Astrocyte of the spinal cord (primary cell): ENCODE measurements at regions not wholly inside any gene's neighbourhood (a gene's known extent, or its start where the extent isn't known, plus 50 kb on each side); places are given as distances from the start of the nearest gene placed in this dataset.

Source experiments
- DNase-seq: peaks from one replicate; pipeline ENCODE4 v3.0.0; 2011; ENCODE audit warnings: low read depth, low spot score
- H3K4me3 ChIP-seq: 2 replicates; pipeline ENCODE4 v1.5.1; 2011; ENCODE audit warnings: low read depth, mild to moderate bottlenecking, low read length, moderate library complexity
- CTCF ChIP-seq: IDR thresholded peaks from 2 replicates; pipeline ENCODE4 v1.5.1; 2012; ENCODE audit warnings: low read depth, mild to moderate bottlenecking, low read length, inconsistent platforms
- in situ Hi-C: cut with HindIII; loops from 2 replicates; pipeline ENCODE4 v1.10.0; 2017; ENCODE audit warnings: low sequenced_read_pairs

DNA sequence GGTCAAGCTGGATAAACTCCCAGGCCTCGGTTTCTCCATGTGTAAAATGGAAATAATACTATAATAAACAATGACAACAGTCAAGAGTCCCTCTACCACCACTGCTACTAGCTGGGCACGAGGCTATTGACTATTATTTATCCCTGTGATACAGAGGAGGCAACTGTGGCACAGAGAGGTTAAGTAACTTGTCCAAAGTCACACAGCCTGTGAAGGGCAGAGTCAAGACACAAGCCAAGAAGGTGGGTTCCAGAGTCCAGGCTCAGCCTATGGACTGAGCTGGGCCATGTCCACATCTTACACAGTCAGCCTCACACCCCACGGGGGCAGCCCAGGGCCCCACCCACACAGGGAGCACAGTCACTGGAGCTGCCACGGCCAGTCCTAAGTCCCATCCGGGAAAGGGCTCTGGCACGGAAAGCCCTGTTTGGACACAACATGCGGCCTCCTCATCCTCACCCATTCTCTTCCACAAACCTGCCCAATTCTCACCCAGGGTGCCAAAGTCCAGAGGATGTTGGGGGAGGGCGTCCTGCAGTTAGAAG is 384.0 kb downstream of the SHANK2 start:
- no peak for TF ChIP-seq CTCF
- in situ Hi-C loops: no loop called here
- DNase-seq: no peak
- H3K4me3 ChIP-seq: no peak overlapping the region

DNA sequence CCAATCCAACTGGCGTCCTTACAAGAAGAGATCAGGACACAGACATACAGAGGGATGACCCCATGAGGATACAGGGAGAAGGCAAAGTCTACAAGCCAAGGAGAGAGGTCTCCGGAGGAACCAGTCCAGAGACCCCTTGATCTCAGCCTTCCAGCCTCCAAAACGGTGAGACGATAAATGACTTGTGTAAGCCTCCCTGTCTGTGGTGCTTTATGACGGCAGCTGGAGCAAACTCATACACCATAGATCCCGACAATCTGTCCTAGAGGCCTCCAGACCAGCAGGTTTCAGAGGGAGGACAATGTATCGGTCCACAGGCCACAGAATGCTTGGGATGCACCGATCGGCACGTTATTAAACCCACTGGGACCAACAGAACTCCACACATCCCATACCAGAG is 383.3 kb downstream of the SHANK2 start:
- in situ Hi-C loops: no loop called here

GRCh38 chr11:70871881-70872280 is 380.5 kb downstream of the SHANK2 start:
- TF ChIP-seq CTCF: no peak
- in situ Hi-C loops: no loop called here

More for the DNA sequence above, 383.3 kb downstream of the SHANK2 start:
- DNase-seq: no peak
- H3K4me3 ChIP-seq: no peak overlapping the region
- TF ChIP-seq CTCF: no peak

GRCh38 chr11:70872299-70872698 is 380.1 kb downstream of the SHANK2 start:
- TF ChIP-seq CTCF: no peak
- H3K4me3 ChIP-seq: no peak overlapping the region
- in situ Hi-C loops: no loop called here

More at GRCh38 chr11:70871881-70872280, 380.5 kb downstream of the SHANK2 start:
- H3K4me3 ChIP-seq: no peak overlapping the region
- DNase-seq: no peak

DNA sequence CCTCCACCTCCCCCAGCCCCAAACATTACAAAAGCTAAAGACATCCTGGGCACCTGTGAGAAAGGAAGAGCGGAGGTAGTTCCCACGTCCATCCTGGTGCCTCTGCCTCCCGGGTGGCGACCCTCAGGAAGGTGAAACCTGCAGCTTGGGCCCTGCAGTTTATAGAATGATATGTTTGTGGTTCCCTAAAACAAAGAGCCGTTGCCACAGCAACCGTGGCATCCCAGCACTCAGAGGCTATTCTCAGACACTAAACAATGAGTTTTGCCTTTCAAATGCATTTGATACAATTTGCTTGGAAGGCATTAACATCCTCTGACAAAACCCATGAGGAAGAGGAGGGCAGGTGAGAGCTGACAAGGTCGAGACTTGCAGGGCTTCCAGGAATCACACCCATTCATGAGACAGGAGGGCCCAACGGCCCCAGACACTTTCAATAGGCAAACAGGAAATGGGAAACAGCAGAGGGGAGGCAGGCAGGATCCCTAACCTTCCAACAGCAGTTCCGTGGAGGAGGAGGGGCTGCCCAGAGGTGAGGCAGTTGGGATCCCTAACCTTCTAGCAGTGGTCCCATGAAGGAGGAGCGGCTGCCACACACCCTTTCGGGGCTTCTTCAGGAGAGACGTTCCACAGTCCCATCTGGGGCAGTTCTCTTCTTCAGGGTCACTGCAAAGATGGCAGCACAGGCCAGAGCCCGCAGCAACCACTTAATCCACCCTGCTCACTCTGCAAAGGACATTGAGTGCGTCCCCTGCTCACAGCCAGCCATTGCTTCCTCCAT is 379.2 kb downstream of the SHANK2 start:
- no peak overlapping the region for H3K4me3 ChIP-seq
- TF ChIP-seq CTCF: no peak
- DNase-seq: no peak
- in situ Hi-C loops: no loop called here

More at GRCh38 chr11:70872299-70872698, 380.1 kb downstream of the SHANK2 start:
- no peak for DNase-seq

- no peak for TF ChIP-seq CTCF
- no peak for DNase-seq
- in situ Hi-C loops: no loop called here
- H3K4me3 ChIP-seq: no peak overlapping the region
Measured at GRCh38 chr11:70873736-70874412, 378.5 kb downstream of the SHANK2 start.
